ENCODE measurements at regions not wholly inside any gene's neighbourhood (a gene's known extent, or its start where the extent isn't known, plus 50 kb on each side); places are given as distances from the start of the nearest gene placed in this dataset.

DNA sequence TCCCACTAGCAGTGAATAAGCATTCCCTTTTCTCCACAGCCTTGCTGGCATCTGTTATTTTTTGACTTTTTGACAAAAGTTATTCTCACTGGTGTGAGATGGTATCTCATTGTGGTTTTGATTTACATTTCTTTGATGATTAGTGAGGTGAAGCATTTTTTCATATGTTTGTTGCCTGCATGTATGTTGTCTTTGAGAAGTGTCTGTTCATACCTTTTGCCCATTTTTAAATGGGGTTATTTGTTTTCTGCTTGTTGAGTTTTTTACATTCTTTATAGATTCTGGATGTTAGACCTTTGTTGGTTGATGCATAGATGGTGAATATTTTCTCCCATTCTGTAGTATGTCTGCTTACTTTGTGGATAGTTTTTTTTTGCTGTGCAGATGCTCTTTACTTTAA lies 171.7 kb downstream of the SREK1 start:
- no peaks in the 10 kb centered on the region for H3K36me3 Mint-ChIP-seq (ENCODE audit: low read depth)
- CTCF ChIA-PET: interaction anchor here (0.6 to 1.7 kb wide), 3 partner anchors 10 to 267 kb away, joined by 3 to 5 read pairs (median 4); no protein-coding TSS in a partner anchor
- H3K27ac Mint-ChIP-seq: no peak overlapping the region

GRCh38 chr5:66322786-66323528 lies 178.9 kb downstream of the SREK1 start:
- ChIA-PET CTCF (interaction anchor here (0.5 to 1.5 kb wide), 5 partner anchors 15 to 1616 kb away, joined by 3 to 6 read pairs (median 3); no protein-coding TSS in a partner anchor), POLR2A (interaction anchor here (0.6 to 0.7 kb wide), 2 partner anchors 243 to 411 kb away, joined by 3 read pairs; no protein-coding TSS in a partner anchor)
- Mint-ChIP-seq H3K36me3 (ENCODE audit: low read depth) (no peaks in the 10 kb centered on the region), H3K4me1 (no peaks in the 10 kb centered on the region), H3K27me3 (peaks cover 6% of the 10 kb centered on the region), H3K9me3 (no peaks in the 10 kb centered on the region), H3K27ac (no peak overlapping the region), H3K4me3 (no peak overlapping the region)
- no peak for DNase-seq

More for the DNA sequence above, 171.7 kb downstream of the SREK1 start:
- H3K27me3 Mint-ChIP-seq: peaks cover 23% of the 10 kb centered on the region
- H3K9me3 Mint-ChIP-seq: peaks cover 13% of the 10 kb centered on the region
- POLR2A ChIA-PET: no interaction called here
- DNase-seq: no peak
- H3K4me3 Mint-ChIP-seq: no peak overlapping the region
- H3K4me1 Mint-ChIP-seq: no peaks in the 10 kb centered on the region

GRCh38 chr5:66323529-66323895 lies 179.4 kb downstream of the SREK1 start:
- no peak for DNase-seq
- ChIA-PET POLR2A (interaction anchor here (0.6 to 0.7 kb wide), 2 partner anchors 244 to 412 kb away, joined by 3 read pairs; no protein-coding TSS in a partner anchor), CTCF (interaction anchor here (0.6 to 1.5 kb wide), 4 partner anchors 14 to 1616 kb away, joined by 3 to 6 read pairs (median 4); no protein-coding TSS in a partner anchor)
- Mint-ChIP-seq H3K4me3 (no peak overlapping the region), H3K9me3 (no peaks in the 10 kb centered on the region), H3K27me3 (peaks cover 6% of the 10 kb centered on the region), H3K4me1 (no peaks in the 10 kb centered on the region), H3K27ac (no peak overlapping the region), H3K36me3 (ENCODE audit: low read depth) (no peaks in the 10 kb centered on the region)

GRCh38 chr5:66324357-66324756 lies 180.3 kb downstream of the SREK1 start:
- POLR2A ChIA-PET: no interaction called here
- CTCF ChIA-PET: interaction anchor here (1.5 kb wide), 1 partner anchor 13 kb away, joined by 6 read pairs; no protein-coding TSS in a partner anchor
- Mint-ChIP-seq H3K9me3 (no peaks in the 10 kb centered on the region), H3K4me3 (no peak overlapping the region), H3K27me3 (peaks cover 6% of the 10 kb centered on the region), H3K36me3 (ENCODE audit: low read depth) (no peaks in the 10 kb centered on the region), H3K27ac (no peak overlapping the region), H3K4me1 (no peaks in the 10 kb centered on the region)
- DNase-seq: no peak

DNA sequence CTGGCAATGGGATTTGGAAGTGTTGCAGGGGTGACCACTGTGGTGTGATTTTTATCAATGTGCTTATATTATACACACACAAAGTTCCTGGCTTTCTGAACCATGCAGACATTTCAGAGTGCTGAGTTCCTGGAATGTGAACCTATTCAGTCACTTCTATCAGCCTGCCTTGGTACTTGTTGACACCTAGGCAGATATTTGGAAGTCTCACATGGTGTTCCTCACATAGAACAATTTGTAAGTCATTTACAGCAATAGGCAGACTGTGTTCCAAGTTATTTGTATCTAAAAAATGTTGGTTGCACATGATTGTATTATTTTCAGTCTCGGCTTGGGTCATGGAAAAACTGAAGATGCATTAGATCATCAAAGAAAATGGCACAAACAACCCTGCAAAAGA lies 182.2 kb downstream of the SREK1 start:
- H3K27ac Mint-ChIP-seq: no peak overlapping the region
- POLR2A ChIA-PET: no interaction called here
- H3K27me3 Mint-ChIP-seq: peaks cover 6% of the 10 kb centered on the region
- no peaks in the 10 kb centered on the region for H3K4me1 Mint-ChIP-seq
- H3K36me3 Mint-ChIP-seq (ENCODE audit: low read depth): no peaks in the 10 kb centered on the region
- CTCF ChIA-PET: interaction anchor here (1.6 kb wide), 1 partner anchor 19 kb away, joined by 4 read pairs; no protein-coding TSS in a partner anchor
- no peaks in the 10 kb centered on the region for H3K9me3 Mint-ChIP-seq
- DNase-seq: no peak
- H3K4me3 Mint-ChIP-seq: no peak overlapping the region

GRCh38 chr5:66327008-66327407 lies 182.9 kb downstream of the SREK1 start:
- CTCF ChIA-PET: interaction anchor here (1.6 kb wide), 1 partner anchor 19 kb away, joined by 4 read pairs; no protein-coding TSS in a partner anchor
- no peak overlapping the region for H3K4me3 Mint-ChIP-seq
- no peak for DNase-seq
- H3K36me3 Mint-ChIP-seq (ENCODE audit: low read depth): no peaks in the 10 kb centered on the region
- no peaks in the 10 kb centered on the region for H3K4me1 Mint-ChIP-seq
- H3K27me3 Mint-ChIP-seq: peaks cover 4% of the 10 kb centered on the region
- POLR2A ChIA-PET: no interaction called here
- no peak overlapping the region for H3K27ac Mint-ChIP-seq
- no peaks in the 10 kb centered on the region for H3K9me3 Mint-ChIP-seq

- no peak overlapping the region for H3K27ac Mint-ChIP-seq
- no peak for DNase-seq
- ChIA-PET POLR2A (no interaction called here), CTCF (interaction anchor here (0.9 to 1.3 kb wide), 3 partner anchors 8 to 19 kb away, joined by 3 to 4 read pairs (median 4); no protein-coding TSS in a partner anchor)
- H3K9me3 Mint-ChIP-seq: no peaks in the 10 kb centered on the region
- H3K36me3 Mint-ChIP-seq (ENCODE audit: low read depth): no peaks in the 10 kb centered on the region
- no peak overlapping the region for H3K4me3 Mint-ChIP-seq
- H3K4me1 Mint-ChIP-seq: no peaks in the 10 kb centered on the region
- peaks cover 4% of the 10 kb centered on the region for H3K27me3 Mint-ChIP-seq
Measured at GRCh38 chr5:66329078-66329477, 185.0 kb downstream of the SREK1 start.

DNA sequence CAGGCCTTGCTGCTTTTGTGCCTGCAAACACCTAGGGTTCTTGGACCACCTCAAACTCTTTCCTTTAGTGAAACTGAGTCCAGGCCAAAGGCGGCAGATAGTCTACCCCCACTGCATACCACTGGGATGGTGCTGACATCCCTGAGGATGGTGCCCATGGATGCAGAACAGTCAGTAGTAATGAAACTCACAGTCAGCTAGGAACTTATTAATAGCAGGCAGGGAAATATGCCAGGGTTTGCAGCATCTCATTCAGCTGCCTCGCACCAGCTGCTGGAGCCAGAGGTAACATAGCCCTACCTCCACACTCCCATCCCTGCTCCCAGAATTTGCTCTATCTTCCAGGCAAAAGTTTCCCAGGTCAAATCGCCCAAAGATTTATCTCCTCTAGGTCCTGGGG lies 189.1 kb downstream of the SREK1 start:
- CTCF ChIA-PET: interaction anchor here (1.1 to 1.4 kb wide), 2 partner anchors 13 to 27 kb away, joined by 3 to 5 read pairs; no protein-coding TSS in a partner anchor

DNA sequence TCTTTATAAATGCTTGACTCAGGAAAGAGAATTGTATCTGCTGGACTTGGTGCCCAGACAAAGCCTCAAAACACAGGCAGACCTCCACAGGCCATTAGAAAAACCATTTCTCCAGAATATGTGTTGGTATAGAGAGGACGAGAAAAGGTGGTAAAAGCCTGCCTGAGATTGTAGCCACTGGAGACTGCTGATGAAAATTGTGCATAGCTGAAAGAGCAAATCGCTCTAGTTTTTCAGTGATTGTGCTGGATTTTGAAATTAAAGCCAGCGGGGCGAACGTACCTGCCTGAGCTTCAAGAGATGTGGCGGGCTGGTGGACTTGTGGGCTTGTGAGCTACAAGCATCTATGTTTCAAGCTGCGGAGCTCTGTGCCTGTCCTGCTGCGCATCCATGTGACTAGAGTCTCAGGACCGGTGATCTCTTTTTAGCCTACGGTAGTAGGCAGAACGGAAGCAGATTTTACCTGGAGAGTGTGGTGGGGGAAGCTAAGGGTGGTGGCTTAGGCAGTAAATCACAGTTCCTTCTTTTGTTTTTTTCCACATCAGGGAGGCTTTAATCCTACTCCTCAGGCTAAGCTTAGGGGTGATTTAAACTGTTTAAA lies 193.6 kb downstream of the SREK1 start:
- ChIA-PET POLR2A (no interaction called here), CTCF (interaction anchor here (0.8 to 1.8 kb wide), 3 partner anchors 9 to 29 kb away, joined by 3 to 6 read pairs (median 4); no protein-coding TSS in a partner anchor)
- no peak for DNase-seq
- Mint-ChIP-seq H3K9me3 (no peaks in the 10 kb centered on the region), H3K4me3 (no peak overlapping the region), H3K36me3 (ENCODE audit: low read depth) (no peaks in the 10 kb centered on the region), H3K27ac (no peak overlapping the region), H3K4me1 (no peaks in the 10 kb centered on the region), H3K27me3 (peaks cover 21% of the 10 kb centered on the region)

More for the DNA sequence above, 189.1 kb downstream of the SREK1 start:
- H3K27ac Mint-ChIP-seq: no peak overlapping the region
- no peaks in the 10 kb centered on the region for H3K36me3 Mint-ChIP-seq (ENCODE audit: low read depth)
- H3K4me3 Mint-ChIP-seq: no peak overlapping the region
- POLR2A ChIA-PET: no interaction called here
- H3K27me3 Mint-ChIP-seq: peaks cover 16% of the 10 kb centered on the region
- H3K4me1 Mint-ChIP-seq: no peaks in the 10 kb centered on the region
- no peaks in the 10 kb centered on the region for H3K9me3 Mint-ChIP-seq
- DNase-seq: no peak

GRCh38 chr5:66338828-66339227 lies 194.7 kb downstream of the SREK1 start:
- Mint-ChIP-seq H3K27me3 (peaks cover 21% of the 10 kb centered on the region), H3K27ac (no peak overlapping the region), H3K9me3 (no peaks in the 10 kb centered on the region), H3K36me3 (ENCODE audit: low read depth) (no peaks in the 10 kb centered on the region), H3K4me1 (no peaks in the 10 kb centered on the region), H3K4me3 (no peak overlapping the region)
- ChIA-PET POLR2A (interaction anchor here (0.6 kb wide), 1 partner anchor 489 kb away, joined by 3 read pairs; no protein-coding TSS in a partner anchor), CTCF (interaction anchor here (0.6 to 1.8 kb wide), 4 partner anchors 15 to 345 kb away, joined by 4 to 7 read pairs (median 6); no protein-coding TSS in a partner anchor)
- DNase-seq: no peak

- Mint-ChIP-seq H3K4me3 (no peak overlapping the region), H3K36me3 (ENCODE audit: low read depth) (no peaks in the 10 kb centered on the region), H3K4me1 (no peaks in the 10 kb centered on the region), H3K27ac (no peak overlapping the region), H3K9me3 (no peaks in the 10 kb centered on the region), H3K27me3 (peaks cover 21% of the 10 kb centered on the region)
- ChIA-PET CTCF (interaction anchor here (1.3 kb wide), 1 partner anchor 28 kb away, joined by 4 read pairs; no protein-coding TSS in a partner anchor), POLR2A (no interaction called here)
- no peak for DNase-seq
Measured at GRCh38 chr5:66339896-66340295, 195.8 kb downstream of the SREK1 start.

- CTCF ChIA-PET: no interaction called here
Measured at GRCh38 chr5:66340786-66341185, 196.7 kb downstream of the SREK1 start.

DNA sequence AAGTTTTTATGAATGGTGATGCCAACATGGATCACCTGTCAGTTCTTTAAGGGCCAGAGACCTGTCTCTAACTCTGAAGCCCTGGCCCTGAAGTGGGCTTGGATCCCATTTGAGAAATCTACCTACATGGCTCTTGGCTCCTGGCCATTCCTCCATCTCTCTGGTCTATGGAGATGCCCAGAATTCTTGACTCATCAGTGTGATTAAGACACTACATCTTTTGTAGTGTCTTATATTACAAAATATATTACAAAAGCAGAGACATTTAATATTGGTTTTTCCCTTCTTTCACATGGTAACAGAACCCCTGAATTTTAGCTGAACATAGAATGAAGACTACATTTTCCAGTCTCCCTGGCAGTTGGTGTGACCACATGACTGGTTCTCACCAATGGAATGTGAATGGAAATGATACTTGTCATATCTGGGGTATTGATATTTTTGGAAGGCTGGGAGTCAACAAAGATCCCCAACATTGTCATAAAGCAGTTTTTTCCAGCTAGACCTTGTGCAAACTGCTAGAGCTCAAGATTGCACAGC lies 198.3 kb downstream of the SREK1 start:
- no peak overlapping the region for H3K4me3 Mint-ChIP-seq
- no peaks in the 10 kb centered on the region for H3K9me3 Mint-ChIP-seq
- POLR2A ChIA-PET: no interaction called here
- no peaks in the 10 kb centered on the region for H3K36me3 Mint-ChIP-seq (ENCODE audit: low read depth)
- CTCF ChIA-PET: interaction anchor here (0.6 kb wide), 1 partner anchor 278 kb away, joined by 3 read pairs; no protein-coding TSS in a partner anchor
- no peak for DNase-seq
- peaks cover 10% of the 10 kb centered on the region for H3K27me3 Mint-ChIP-seq
- no peak overlapping the region for H3K27ac Mint-ChIP-seq
- no peaks in the 10 kb centered on the region for H3K4me1 Mint-ChIP-seq

More at GRCh38 chr5:66340786-66341185, 196.7 kb downstream of the SREK1 start:
- Mint-ChIP-seq H3K36me3 (ENCODE audit: low read depth) (no peaks in the 10 kb centered on the region), H3K4me3 (no peak overlapping the region), H3K27me3 (peaks cover 18% of the 10 kb centered on the region), H3K4me1 (no peaks in the 10 kb centered on the region), H3K9me3 (no peaks in the 10 kb centered on the region), H3K27ac (no peak overlapping the region)
- POLR2A ChIA-PET: no interaction called here
- no peak for DNase-seq
